G401 (cell line): ENCODE measurements at regions not wholly inside any gene's neighbourhood (a gene's known extent, or its start where the extent isn't known, plus 50 kb on each side); places are given as distances from the start of the nearest gene placed in this dataset.
"Not testable (repeated sequence)": the region's sequence is repeated elsewhere in the genome, so short reads cannot be mapped to it uniquely, and the experiment has no call there.

Experiments
- DNase-seq: peaks from one replicate; pipeline ENCODE4 v3.0.0-alpha.2; 2015; ENCODE audit warnings: low spot score
- in situ Hi-C: cut with HindIII; loops from 2 replicates; pipeline ENCODE4 v1.10.0; 2016; ENCODE audit warnings: low sequenced_read_pairs, mixed read lengths

DNA sequence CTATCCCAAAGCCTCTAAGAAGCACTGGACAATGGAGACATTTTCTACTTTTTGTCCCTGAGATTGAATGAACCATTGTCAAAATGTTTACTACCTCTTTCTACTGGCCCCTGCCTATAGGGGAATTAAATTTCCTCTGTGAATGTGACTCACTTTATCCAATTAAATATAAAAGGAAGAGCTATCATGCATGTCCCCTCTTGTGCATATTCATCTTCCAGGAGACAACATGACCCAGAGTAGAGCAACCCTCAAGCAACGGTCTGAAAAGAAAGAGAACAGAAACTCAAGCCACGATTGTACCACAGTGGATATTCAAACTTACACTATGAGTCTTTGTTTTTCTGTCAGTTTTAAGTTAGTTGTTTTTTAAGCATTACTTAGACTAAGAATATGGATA is 938.4 kb upstream of the ATXN7L3B start:
- DNase-seq: no peak
- in situ Hi-C loops: no loop called here

DNA sequence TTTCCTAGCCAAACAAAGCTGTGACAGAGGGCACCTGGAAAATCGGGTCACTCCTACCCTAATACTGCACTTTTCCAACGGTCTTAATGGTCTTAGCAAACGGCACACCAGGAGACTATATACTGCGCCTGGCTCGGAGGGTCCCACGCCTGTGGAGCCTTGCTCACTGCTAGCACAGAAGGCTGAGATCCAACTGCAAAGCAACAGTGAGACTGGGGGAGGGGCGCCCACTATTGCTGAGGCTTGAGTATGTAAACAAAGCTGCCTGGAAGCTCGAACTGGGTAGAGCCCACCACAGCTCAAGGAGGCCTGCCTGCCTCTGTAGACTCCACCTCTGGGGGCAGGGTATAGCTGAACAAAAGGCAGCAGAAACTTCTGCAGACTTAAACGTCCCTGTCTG is 931.7 kb upstream of the ATXN7L3B start:
- DNase-seq, in situ Hi-C loops: not testable (repeated sequence)

DNA sequence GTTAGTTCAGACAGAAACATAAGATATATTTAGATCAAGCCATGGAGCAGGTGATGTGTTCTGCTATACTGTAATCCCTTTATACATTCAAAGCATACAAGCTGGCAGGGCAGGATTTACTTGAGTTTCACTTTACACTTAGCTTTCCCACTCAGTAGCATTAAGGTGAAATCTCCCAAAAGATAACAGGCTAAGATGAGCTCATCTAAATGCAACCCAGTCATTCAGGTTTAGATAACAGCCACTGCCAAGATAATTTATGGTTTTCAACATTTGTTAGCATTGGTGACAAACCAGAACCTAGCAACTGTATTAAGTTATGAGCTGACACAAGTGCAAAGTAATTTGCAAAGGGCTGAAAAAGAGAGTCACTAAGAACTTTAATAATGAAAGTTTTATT is 925.1 kb upstream of the ATXN7L3B start:
- in situ Hi-C loops: no loop called here
- no peak for DNase-seq

DNA sequence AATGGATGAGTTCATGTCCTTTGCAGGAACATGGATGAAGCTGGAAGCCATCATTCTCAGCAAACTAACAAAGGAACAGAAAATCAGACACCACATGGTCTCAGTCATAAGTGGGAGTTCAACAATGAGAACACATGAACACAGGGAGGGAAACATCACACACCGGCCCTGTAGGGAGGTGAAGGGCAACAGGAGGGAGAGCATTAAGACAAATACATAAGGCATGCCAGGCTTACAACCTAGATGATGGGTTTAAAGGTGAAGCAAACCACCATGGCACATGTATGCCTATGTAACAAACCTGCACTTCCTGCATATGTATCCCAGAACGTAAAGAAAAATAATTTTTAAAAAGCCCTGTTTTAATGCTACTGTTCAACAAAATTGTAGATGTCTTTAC is 914.2 kb upstream of the ATXN7L3B start:
- in situ Hi-C loops: no loop called here
- no peak for DNase-seq

DNA sequence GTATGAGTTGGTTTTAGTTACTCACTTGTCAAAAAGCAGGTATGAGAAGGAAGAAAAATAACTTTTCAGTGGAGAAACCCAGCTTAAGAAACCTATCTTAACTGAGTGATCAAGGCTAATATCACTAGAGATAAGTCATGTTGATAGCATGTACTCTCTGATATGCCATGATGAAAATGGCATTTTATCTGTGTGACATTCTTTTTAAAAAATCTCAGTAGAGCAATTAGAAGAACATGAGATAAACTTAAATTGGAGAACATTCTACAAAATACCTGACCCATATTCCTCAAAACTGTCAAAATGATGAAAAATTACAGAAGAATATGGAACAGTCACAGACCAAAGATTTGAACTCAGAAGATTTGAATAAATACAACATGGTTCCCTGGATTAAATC is 912.4 kb upstream of the ATXN7L3B start:
- in situ Hi-C loops: no loop called here

DNA sequence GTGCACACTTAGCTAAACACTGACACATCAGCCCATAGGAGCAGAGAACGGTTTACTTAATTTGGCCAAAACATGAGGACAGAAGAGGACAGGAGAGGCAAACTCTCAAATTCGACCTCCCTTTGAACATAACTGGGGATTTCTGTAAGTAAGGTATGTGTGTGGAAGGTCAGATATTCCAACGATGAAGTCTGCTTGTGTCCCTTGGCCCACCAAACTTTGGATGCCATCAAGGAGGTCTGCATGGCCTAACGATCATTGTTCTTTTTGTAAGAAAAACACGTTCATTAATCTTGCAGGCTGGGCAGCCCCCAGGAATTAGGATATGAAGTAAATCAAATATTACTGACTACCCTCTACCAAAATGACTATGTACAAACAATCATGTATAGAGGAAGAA is 908.5 kb upstream of the ATXN7L3B start:
- in situ Hi-C loops: no loop called here
- no peak for DNase-seq

More for the DNA sequence above, 912.4 kb upstream of the ATXN7L3B start:
- DNase-seq: no peak

DNA sequence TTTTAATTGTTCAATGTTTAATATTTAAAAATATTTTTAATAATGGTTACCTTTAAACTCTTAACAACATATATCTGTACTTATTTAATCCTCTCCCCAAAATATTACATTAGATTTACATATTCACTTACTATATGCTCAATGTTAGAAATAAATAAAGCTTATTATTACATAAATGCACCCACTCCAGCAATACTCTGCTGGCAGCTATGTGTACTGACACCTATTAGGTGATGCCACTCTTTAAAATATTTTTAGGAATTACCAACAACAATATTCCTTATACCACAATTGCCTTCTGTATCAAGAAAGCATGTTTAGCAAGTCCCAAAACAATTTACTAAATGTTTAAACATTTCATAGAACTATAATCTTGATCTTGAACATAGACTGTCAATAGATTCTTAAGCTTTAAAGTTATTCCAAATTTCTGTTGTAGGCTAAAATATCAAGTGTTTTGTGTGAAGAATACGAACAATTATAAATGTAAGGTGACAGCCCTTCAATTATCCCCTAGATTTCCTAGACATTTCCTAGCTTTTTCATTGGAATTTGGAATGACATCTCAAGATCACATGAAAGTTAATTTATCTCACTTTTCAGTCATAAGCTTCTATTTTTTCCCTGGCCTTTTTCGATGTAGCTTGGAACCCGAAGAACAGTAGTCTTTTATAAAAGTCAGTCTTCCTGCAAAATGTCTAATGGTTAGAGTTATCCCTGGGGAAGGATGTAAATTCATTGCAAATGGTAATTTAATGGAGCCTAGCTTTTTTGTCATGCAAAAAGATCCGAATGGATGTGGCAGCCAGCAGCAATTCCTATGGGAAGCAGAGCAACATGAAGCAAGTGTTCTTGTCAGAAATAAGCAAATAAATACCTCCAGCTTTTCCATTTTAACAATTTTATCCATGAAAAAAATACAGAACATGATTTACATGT is 907.5 kb upstream of the ATXN7L3B start:
- in situ Hi-C loops: no loop called here
- no peak for DNase-seq

DNA sequence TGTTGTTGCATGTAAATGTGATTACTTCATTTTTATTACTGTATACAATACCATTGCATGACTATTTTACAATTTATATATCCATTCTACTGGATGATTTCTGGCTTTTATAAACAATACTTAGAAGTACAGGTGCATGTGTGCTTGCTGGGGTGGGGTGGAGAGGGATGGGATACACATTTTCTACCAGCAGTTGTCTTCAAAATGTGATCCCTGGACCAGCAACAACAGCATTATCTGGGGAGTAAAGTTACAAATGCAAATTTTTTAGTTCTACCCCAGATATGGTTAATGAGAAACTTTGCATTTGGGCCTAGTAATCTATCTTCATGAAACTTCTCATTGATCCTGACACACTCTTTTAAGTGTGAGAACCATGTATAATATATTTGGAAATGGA is 905.4 kb upstream of the ATXN7L3B start:
- in situ Hi-C loops: no loop called here
- no peak for DNase-seq

DNA sequence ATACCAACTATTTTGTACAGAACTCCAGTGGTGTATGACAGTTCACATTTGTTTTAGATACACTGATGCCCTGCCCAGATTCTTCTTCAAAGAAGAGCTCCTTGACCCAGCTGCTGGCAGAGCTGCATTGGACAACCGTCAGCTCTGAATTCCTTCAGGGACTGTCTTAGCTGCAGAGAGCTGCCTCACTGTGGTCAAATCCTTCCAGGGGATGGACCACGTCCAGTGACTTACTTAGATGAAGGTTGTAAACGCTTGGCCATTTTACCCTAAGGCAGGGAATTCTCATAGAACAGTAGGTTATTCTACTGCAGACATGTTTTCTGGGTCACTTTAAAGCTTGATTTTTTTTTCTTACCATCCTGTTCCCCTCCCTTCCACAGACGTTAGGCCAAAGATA is 905.0 kb upstream of the ATXN7L3B start:
- in situ Hi-C loops: no loop called here
- DNase-seq: no peak

DNA sequence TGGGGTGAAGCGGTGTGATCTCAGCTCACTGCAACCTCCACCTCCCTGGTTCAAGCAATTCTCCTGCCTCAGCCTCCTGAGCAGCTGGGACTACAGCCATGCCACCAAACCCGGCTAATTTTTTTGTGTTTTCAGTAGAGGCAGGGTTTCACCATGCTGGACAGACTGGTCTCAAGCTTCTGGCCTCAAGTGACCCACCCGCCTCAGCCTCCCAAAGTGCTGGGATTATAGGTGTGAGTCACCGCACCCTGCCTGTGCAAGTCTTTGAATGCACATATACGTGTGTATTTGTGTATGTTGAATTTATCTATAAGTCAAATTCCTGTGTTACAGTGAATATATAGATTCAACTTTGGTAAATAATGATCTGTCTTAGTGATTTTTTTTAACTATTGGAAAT is 898.2 kb upstream of the ATXN7L3B start:
- DNase-seq, in situ Hi-C loops: not testable (repeated sequence)

DNA sequence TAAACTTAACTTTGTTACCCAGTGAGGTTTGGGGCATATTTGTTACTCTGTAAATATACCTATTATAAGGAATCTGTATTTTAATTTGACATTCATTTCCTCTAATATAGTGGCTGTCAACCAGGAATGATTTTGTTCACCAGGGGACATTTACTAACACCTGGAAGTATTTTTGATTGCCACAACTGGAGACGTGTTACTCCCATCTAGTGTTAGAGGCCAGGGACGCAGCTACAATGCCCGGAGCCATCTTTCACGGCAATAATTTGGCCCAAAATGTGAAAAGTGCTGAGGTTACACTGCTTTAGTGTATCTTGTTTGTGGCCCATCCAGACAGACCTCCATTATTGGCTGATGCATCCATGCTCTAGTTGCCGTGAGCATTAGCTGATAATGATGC is 881.3 kb upstream of the ATXN7L3B start:
- DNase-seq: no peak
- in situ Hi-C loops: no loop called here

DNA sequence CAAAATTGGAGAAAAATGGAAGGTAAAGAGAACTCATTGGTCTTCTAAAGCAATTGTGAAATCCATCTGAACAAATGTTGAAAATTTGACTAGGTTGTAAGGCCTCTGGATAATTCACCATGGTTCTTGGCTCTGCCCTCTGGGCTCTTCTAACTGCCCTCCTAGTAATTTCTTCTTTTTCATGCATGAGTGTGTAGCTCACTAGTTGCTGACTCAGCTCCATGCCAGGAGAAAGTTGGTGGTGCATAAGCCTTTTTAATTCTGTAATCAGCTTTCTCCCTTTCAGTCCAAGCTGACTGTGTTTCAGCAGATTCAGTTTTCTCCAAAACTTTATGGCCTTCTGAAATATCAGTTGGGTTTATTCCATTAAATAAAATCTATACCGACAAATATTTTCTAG is 877.8 kb upstream of the ATXN7L3B start:
- no peak for DNase-seq
- in situ Hi-C loops: no loop called here

DNA sequence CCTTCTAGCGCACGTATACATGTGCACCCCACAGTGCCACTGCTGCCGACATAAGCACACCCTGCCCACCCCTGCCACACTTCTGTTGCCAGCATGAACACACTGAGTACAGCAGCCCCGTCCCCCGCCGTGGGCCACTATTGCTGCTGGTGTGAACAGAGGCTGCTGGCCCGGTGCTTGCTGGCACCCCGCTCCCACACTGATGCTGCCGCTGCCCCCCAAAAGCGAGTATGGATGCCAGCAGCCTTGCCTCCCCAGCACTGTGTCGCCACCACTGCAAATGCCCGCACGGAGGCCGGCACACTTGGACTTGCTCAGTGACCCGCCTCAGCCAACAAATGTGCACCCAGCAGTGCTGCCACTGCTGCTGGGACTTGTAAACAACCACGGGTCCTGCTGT is 872.4 kb upstream of the ATXN7L3B start:
- DNase-seq: no peak
- in situ Hi-C loops: no loop called here

DNA sequence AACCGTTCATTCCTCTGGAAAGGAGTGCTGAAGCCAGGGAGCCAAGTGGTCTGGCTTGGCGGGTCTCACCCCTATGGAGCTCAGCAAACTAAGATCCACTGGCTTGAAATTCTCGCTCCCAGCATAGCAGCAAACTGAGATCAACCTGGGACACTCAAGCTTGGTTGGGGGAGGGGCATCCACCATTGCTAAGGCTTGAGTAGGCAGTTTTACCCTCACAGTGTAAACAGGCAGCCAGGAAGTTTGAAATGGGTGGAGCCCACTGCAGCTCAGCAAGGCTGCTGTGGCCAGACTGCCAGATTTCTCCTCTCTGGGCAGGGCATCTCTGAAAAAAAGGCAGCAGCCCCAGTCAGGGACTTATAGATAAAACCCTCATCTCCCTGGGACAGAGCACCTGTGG is 866.1 kb upstream of the ATXN7L3B start:
- DNase-seq, in situ Hi-C loops: not testable (repeated sequence)

DNA sequence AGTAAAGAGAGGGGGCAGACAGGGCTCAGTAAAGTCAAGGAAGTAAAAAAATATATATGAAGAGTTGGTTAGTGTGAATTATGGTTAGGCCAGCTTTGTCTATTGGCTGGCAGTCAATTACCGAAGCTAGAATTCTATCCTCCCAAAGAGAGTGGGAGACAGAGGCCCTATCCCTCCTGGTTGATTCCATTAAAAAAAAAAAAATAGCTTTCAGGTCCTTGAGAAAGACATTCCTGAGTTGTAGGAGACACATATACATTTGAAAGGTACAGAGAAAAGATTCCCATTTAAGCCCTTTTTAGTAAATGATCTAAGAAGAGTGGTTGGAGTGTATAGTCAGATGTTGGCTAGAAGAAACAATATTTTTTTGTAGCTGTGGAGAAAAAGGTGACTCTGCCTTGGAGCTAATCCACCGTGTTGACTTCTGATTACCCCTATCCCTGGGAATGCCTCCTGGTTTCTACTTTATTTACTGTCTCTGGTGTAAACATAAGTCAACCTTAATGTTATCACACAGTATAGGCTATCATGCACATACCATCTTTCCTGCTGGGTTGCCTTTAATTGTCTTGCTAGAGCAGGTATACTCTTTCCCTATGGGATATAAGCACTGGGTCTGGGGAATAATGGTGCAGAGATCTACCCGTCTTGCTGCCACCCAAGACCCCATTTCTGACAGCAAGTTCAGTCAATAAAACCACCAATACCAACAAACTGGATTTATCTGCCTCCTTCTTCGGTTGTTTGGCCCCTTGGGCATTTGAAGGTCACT is 859.9 kb upstream of the ATXN7L3B start:
- in situ Hi-C loops: no loop called here

DNA sequence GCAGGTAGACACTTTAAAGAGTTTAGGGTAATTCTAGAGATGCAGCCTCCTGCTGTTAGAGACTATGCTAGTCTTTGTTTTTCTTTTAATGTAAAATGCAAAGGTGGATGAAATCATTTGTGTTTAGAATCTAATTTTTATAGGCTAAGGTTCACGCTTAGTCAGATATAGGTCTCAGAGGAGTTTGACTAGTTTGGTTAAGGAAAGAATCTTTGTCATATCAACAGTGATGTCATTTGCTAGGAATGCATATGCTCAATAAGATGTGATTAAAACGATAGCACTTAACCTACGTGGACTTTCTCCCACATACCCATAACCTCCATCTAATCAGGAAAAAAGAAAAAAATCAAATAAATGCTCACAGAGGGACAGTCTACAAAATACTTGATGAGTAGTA is 859.3 kb upstream of the ATXN7L3B start:
- no peak for DNase-seq
- in situ Hi-C loops: no loop called here

More for the DNA sequence above, 859.9 kb upstream of the ATXN7L3B start:
- DNase-seq: no peak

DNA sequence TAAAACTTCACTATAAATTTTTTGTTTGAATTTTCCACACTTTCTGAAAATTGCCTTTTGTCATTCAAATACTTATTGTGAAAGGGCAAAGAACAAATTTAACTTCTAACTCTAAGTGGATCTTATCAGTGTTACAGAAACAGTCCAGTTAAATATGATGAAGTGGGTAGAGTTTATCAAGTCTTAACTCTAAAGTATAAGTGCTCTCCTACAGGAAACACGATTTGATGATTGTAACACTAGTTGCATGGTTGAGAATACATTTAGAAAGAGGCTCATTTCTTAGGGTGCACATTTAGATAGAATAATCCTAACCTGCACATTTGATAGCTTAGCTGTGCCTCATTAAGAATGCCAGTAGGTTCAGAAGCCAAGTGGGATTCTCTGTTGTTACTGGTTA is 838.3 kb upstream of the ATXN7L3B start:
- in situ Hi-C loops: no loop called here
- no peak for DNase-seq

DNA sequence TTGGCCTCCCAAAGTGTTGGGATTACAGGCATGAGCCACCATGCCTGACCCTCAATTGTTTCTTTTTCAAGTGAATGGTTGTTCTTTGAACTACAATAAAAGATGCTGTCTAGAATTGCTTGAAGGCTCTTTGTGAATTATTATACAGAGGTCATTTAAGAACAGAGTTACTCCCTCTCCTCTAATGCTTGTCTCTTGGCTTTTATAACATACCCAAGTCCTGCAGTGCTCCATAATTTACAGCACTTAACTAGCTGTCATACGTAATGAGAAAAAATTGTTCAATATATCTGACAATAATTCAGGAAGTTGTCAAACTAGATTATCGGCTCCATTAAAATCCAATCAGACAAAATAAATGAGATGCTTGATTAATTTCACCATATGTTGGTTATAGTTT is 823.0 kb upstream of the ATXN7L3B start:
- in situ Hi-C loops: no loop called here

DNA sequence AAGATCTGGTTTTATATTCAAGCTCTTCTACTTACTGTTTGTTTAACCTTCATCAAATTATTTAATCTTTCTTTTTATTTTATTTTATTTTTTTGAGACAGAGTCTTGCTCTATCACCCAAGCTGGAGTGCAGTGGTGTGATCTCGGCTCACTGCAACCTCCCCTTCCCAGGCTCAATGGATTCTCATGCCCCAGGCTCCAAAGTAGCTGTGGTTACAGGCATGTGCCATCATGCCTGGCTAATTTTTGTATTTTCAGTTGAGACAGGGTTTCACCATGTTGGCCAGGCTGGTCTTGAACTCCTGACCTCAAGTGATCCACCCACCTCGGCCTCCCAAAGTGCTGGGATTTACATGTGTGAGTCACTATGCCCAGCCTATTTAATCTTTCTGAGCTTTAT is 821.5 kb upstream of the ATXN7L3B start:
- in situ Hi-C loops: not testable (repeated sequence)

More for the DNA sequence above, 823.0 kb upstream of the ATXN7L3B start:
- DNase-seq: no peak

DNA sequence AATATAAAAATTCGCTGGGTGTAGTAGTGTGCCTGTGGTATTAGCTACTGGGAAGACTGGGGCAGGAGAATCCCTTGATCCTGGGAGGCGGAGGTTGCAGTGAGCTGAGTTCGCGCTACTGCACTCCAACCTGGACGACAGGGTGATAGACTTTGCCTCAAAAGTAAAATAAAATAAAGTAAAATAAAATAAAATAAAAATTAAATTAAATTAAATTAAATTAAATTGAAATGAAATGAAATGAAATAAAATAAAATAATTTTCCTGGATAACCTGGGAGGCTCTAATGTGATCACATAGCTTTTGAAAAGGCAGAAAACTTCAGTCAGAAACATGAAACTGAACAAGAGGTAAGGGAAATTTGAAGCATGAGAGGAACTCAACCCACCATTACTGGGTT is 818.4 kb upstream of the ATXN7L3B start:
- in situ Hi-C loops: no loop called here
- no peak for DNase-seq

More for the DNA sequence above, 821.5 kb upstream of the ATXN7L3B start:
- DNase-seq: not testable (repeated sequence)
